ENCODE measurements at regions not wholly inside any gene's neighbourhood (a gene's known extent, or its start where the extent isn't known, plus 50 kb on each side); places are given as distances from the start of the nearest gene placed in this dataset.

GRCh38 chr14:29458547-29458946 is 469.1 kb downstream of the PRKD1 start:
- Histone ChIP-seq H3K4ac (ENCODE audit: low read depth, low read length) (no peak overlapping the region), H3K79me1 (ENCODE audit: insufficient read depth, low read depth, low read length, poor library complexity, severe bottlenecking) (no peaks in the 10 kb centered on the region), H2BK120ac (ENCODE audit: low read depth, low read length, poor library complexity, severe bottlenecking) (no peak overlapping the region), H4K8ac (replicated peaks; ENCODE audit: insufficient read length, low read depth, low read length) (no peak overlapping the region), H4K20me1 (ENCODE audit: control insufficient read depth, insufficient read depth, insufficient read length) (no peaks in the 10 kb centered on the region), H3K23ac (ENCODE audit: insufficient read length, low read depth, low read length) (no peak overlapping the region), H3K79me2 (ENCODE audit: insufficient read depth, low read length) (no peaks in the 10 kb centered on the region), H2AFZ (ENCODE audit: low read length) (no peak overlapping the region), H3K56ac (ENCODE audit: insufficient read length, low read depth, low read length) (no peak overlapping the region), H3K23me2 (ENCODE audit: insufficient read length, low read depth, low read length, poor library complexity, severe bottlenecking) (no peaks in the 10 kb centered on the region), H3K27me3 (ENCODE audit: insufficient read depth, low read length) (no peaks in the 10 kb centered on the region; the same call in 1 of the 2 replicates), H2BK20ac (ENCODE audit: low read depth, low read length, poor library complexity, severe bottlenecking) (no peak overlapping the region), H3K4me1 (ENCODE audit: insufficient read depth, low read length) (no peaks in the 10 kb centered on the region), H3K14ac (ENCODE audit: insufficient read depth, low read length) (no peak overlapping the region), H4K5ac (ENCODE audit: insufficient read length, low read depth, low read length) (no peak overlapping the region), H3K9me3 (ENCODE audit: control insufficient read depth, low read depth, low read length) (no peaks in the 10 kb centered on the region), H3K18ac (ENCODE audit: insufficient read length, low read depth, low read length) (no peak overlapping the region), H3K27ac (ENCODE audit: insufficient read length, low read depth, low read length) (no peak overlapping the region), H2BK5ac (ENCODE audit: insufficient read length, low read length) (no peak overlapping the region), H2BK12ac (ENCODE audit: insufficient read length, low read depth, low read length) (no peak overlapping the region), H4K91ac (ENCODE audit: insufficient read length, low read depth, low read length) (no peak overlapping the region), H3T11ph (ENCODE audit: low read length) (no peak overlapping the region), H2BK15ac (ENCODE audit: low read depth, low read length) (no peak overlapping the region), H2AK5ac (ENCODE audit: insufficient read length, low read length) (no peak overlapping the region), H3K4me2 (ENCODE audit: insufficient read depth, insufficient read length, low read length) (no peak overlapping the region), H3K9ac (ENCODE audit: extremely low read depth, insufficient read length, low read length) (no peak overlapping the region)
- Mint-ChIP-seq H3K27ac (no peak overlapping the region), H3K4me1 (0 out of 4 replicates have a peak, but pooled peaks cover 0 to 6% of the 10 kb centered on the region in 2 experiments), H3K9me3 (no peaks in the 10 kb centered on the region; a peak in 1 of 5 replicates), H3K27me3 (ENCODE audit: low read depth) (no peaks in the 10 kb centered on the region; the same call in 1 of the 2 replicates), H3K4me3 (no peak overlapping the region), H3K36me3 (ENCODE audit: insufficient read depth in 1 of 3, low read depth in 3 of 3) (no peaks in the 10 kb centered on the region; a peak in 1 of 7 replicates)
- TF ChIP-seq CTCF (conservative IDR thresholded peaks at IDR 0.05), result no peak
- no CpG with 5 or more reads among the region's 1 CpG for WGBS (ENCODE audit: extremely low coverage, insufficient read length, low lambda C conversion rate)
- DNase-seq, result no peak

Data from H9 (cell line).